Thoracic aorta (tissue), 2 donors: ENCODE measurements at regions not wholly inside any gene's neighbourhood (a gene's known extent, or its start where the extent isn't known, plus 50 kb on each side); places are given as distances from the start of the nearest gene placed in this dataset.

Source experiments
- ATAC-seq: fragments of 150-250 bp; one replicate; pipeline ENCODE4 v1.8.0; 2017; ENCODE audit warnings: low read depth; ENCODE audit not compliant: insufficient number of reproducible peaks, low FRiP score
- DNase-seq: peaks from one replicate; pipeline ENCODE4 v3.0.0-alpha.2; 2020; ENCODE audit warnings: low spot score
- H3K27ac ChIP-seq, 2 donors: fragments of 200-600 bp; sonication (generic); 1 replicate in 1 of 2; 2 replicates in 1 of 2; pipeline ENCODE4 v1.5.1; 2016; ENCODE audit warnings: mild to moderate bottlenecking in 2 of 2, moderate library complexity in 2 of 2
- H3K27me3 ChIP-seq: fragments of 200-600 bp; sonication (generic); replicated peaks from 2 replicates; pipeline ENCODE4 v1.6.0; 2016; ENCODE audit warnings: mild to moderate bottlenecking; ENCODE audit not compliant: insufficient read depth
- H3K36me3 ChIP-seq: fragments of 200-600 bp; sonication (generic); one replicate; pipeline ENCODE4 v1.5.1; 2016
- H3K4me1 ChIP-seq, 2 donors: fragments of 200-600 bp; sonication (generic); 1 replicate in 1 of 2; 2 replicates in 1 of 2; pipeline versions ENCODE4 v1.5.1 to v1.6.0; 2016; ENCODE audit warnings: low read depth in 2 of 2, mild to moderate bottlenecking in 1 of 2; ENCODE audit not compliant: control insufficient read depth in 1 of 2
- H3K4me3 ChIP-seq: fragments of 200-600 bp; sonication (generic); 2 replicates; pipeline ENCODE4 v1.5.1; 2016; ENCODE audit warnings: mild to moderate bottlenecking
- H3K9me3 ChIP-seq: fragments of 200-600 bp; sonication (generic); 2 replicates; pipeline ENCODE4 v1.5.1; 2016
- CTCF ChIP-seq: fragments of 200-600 bp; sonication (generic); IDR thresholded peaks from one replicate; pipeline ENCODE4 v1.5.1; 2019; ENCODE audit warnings: antibody characterized with exemption

GRCh38 chr6:119908157-119908556 is 558.6 kb upstream of the MAN1A1 start:
- Histone ChIP-seq H3K4me3 (no peak overlapping the region), H3K4me1 (no peaks in the 10 kb centered on the region), H3K27ac (no peak overlapping the region), H3K27me3 (no peaks in the 10 kb centered on the region), H3K36me3 (no peaks in the 10 kb centered on the region), H3K9me3 (no peaks in the 10 kb centered on the region)
- no peak for TF ChIP-seq CTCF
- DNase-seq (no peak), ATAC-seq (no peak)

GRCh38 chr6:119902681-119903080 is 553.1 kb upstream of the MAN1A1 start:
- Histone ChIP-seq H3K4me3 (no peak overlapping the region), H3K36me3 (no peaks in the 10 kb centered on the region), H3K4me1 (no peaks in the 10 kb centered on the region), H3K27ac (no peak overlapping the region), H3K9me3 (no peaks in the 10 kb centered on the region), H3K27me3 (no peaks in the 10 kb centered on the region)
- DNase-seq (no peak), ATAC-seq (no peak)
- no peak for TF ChIP-seq CTCF

- no peak for TF ChIP-seq CTCF
- no peak for ATAC-seq
- Histone ChIP-seq H3K36me3 (no peaks in the 10 kb centered on the region), H3K27me3 (no peaks in the 10 kb centered on the region), H3K27ac (no peak overlapping the region), H3K4me3 (no peak overlapping the region), H3K9me3 (no peaks in the 10 kb centered on the region), H3K4me1 (no peaks in the 10 kb centered on the region)
- no peak for DNase-seq
Observed at GRCh38 chr6:119896806-119897205, 547.2 kb upstream of the MAN1A1 start.

GRCh38 chr6:119895626-119896025 is 546.1 kb upstream of the MAN1A1 start:
- no peak for DNase-seq
- Histone ChIP-seq H3K4me3 (no peak overlapping the region), H3K9me3 (no peaks in the 10 kb centered on the region), H3K36me3 (no peaks in the 10 kb centered on the region), H3K4me1 (no peaks in the 10 kb centered on the region), H3K27me3 (no peaks in the 10 kb centered on the region), H3K27ac (no peak overlapping the region)
- no peak for TF ChIP-seq CTCF
- no peak for ATAC-seq

- Histone ChIP-seq H3K4me3 (no peak overlapping the region), H3K36me3 (no peaks in the 10 kb centered on the region), H3K27ac (no peak overlapping the region), H3K27me3 (no peaks in the 10 kb centered on the region), H3K9me3 (no peaks in the 10 kb centered on the region), H3K4me1 (no peaks in the 10 kb centered on the region)
- DNase-seq (no peak), ATAC-seq (no peak)
- TF ChIP-seq CTCF: no peak
Observed at GRCh38 chr6:119894811-119895210, 545.2 kb upstream of the MAN1A1 start.
